Small intestine (tissue), 7 donors: ENCODE measurements at regions not wholly inside any gene's neighbourhood (a gene's known extent, or its start where the extent isn't known, plus 50 kb on each side); places are given as distances from the start of the nearest gene placed in this dataset.
A peak's percentile ranks its signal among the peaks of the same experiment; 100 is the strongest.

Experiments
- DNase-seq, 2 donors: peaks; one replicate each; pipeline versions ENCODE4 v3.0.0 to v3.0.0-alpha.2; 2013
- FAIRE-seq: peaks from 2 replicates; lab custom pipeline; 2012; peaks lifted over from hg19 to GRCh38; lab: Jason Lieb, UNC
- H3K27ac ChIP-seq, 3 donors: one replicate each; pipeline ENCODE4 v1.5.1; 2013; ENCODE audit warnings: low read length in 2 of 3, mild to moderate bottlenecking in 2 of 3, control low read depth in 1 of 3, inconsistent platforms in 1 of 3, low read depth in 1 of 3, moderate library complexity in 1 of 3
- H3K27me3 ChIP-seq, 3 donors: one replicate each; pipeline ENCODE4 v1.6.1; 2013; ENCODE audit warnings: low read length in 3 of 3, inconsistent platforms in 1 of 3; ENCODE audit not compliant: control insufficient read depth in 3 of 3, insufficient read depth in 3 of 3
- H3K36me3 ChIP-seq, 3 donors: one replicate each; pipeline ENCODE4 v1.6.1; 2013; ENCODE audit warnings: low read length in 3 of 3, inconsistent platforms in 1 of 3, low read depth in 1 of 3, mild to moderate bottlenecking in 1 of 3, moderate library complexity in 1 of 3; ENCODE audit not compliant: control insufficient read depth in 3 of 3, insufficient read depth in 2 of 3
- H3K4me1 ChIP-seq, 3 donors: one replicate each; pipeline ENCODE4 v1.6.1; 2013; ENCODE audit warnings: low read length in 2 of 3, inconsistent platforms in 1 of 3, low read depth in 1 of 3, mild to moderate bottlenecking in 1 of 3, moderate library complexity in 1 of 3; ENCODE audit not compliant: control insufficient read depth in 3 of 3, insufficient read depth in 2 of 3
- H3K4me3 ChIP-seq, 3 donors: one replicate each; pipeline ENCODE4 v1.5.1; 2013; ENCODE audit warnings: low read length in 3 of 3, control low read depth in 1 of 3, inconsistent platforms in 1 of 3, low read depth in 1 of 3, mild to moderate bottlenecking in 1 of 3, moderate library complexity in 1 of 3
- H3K9me3 ChIP-seq, 2 donors: one replicate each; pipeline ENCODE4 v1.6.1; 2013; ENCODE audit warnings: low read depth in 1 of 2, low read length in 1 of 2; ENCODE audit not compliant: control insufficient read depth in 2 of 2, insufficient read depth in 1 of 2
- WGBS, 3 donors: extraction: QIAGEN DNeasy Blood & Tissue Kit; methylation state at CpG; one replicate each; pipeline ENCODE4 v1.1.7; 2013; 5-methylcytosine and 5-hydroxymethylcytosine counted together
- donor health status: healthy with polysubstance abuse.
- donor health status: control.
- donor health status: control.
- donor health status: Bipolar disorder and iron deficiency.
- donor health status: healthy.

GRCh38 chr1:5737081-5737480 lies 255.1 kb downstream of the NPHP4 start:
- Histone ChIP-seq H3K4me3 (no peak overlapping the region), H3K36me3 (no peaks in the 10 kb centered on the region), H3K4me1 (no peaks in the 10 kb centered on the region), H3K9me3 (no peaks in the 10 kb centered on the region), H3K27ac (no peak overlapping the region), H3K27me3 (no peaks in the 10 kb centered on the region)
- FAIRE-seq (no peak), DNase-seq (no peak)
- WGBS, 3 donors, result 65 to 80% (median 75%) methylated on average over 4 of the region's 4 CpGs

GRCh38 chr1:5734996-5735395 lies 257.2 kb downstream of the NPHP4 start:
- no peak overlapping the region for H3K27ac ChIP-seq
- FAIRE-seq (no peak), DNase-seq (no peak)
- no peaks in the 10 kb centered on the region for H3K4me1 ChIP-seq
- no peaks in the 10 kb centered on the region for H3K27me3 ChIP-seq
- no peaks in the 10 kb centered on the region for H3K9me3 ChIP-seq
- H3K4me3 ChIP-seq, result no peak overlapping the region
- H3K36me3 ChIP-seq, result no peaks in the 10 kb centered on the region
- 80 to 83% (median 81%) methylated on average over 8 of the region's 8 CpGs for WGBS, 3 donors

- no peaks in the 10 kb centered on the region for H3K9me3 ChIP-seq
- DNase-seq (no peak), FAIRE-seq (no peak)
- no peak overlapping the region for H3K27ac ChIP-seq
- H3K27me3 ChIP-seq, result no peaks in the 10 kb centered on the region
- no peak overlapping the region for H3K4me3 ChIP-seq
- WGBS, 3 donors, result 64 to 75% (median 65%) methylated on average over 8 of the region's 8 CpGs
- no peaks in the 10 kb centered on the region for H3K4me1 ChIP-seq
- H3K36me3 ChIP-seq, result no peaks in the 10 kb centered on the region
Measured at GRCh38 chr1:5734414-5734813, 257.8 kb downstream of the NPHP4 start.

GRCh38 chr1:5733596-5733995 lies 258.6 kb downstream of the NPHP4 start:
- DNase-seq (no peak), FAIRE-seq (no peak)
- H3K27me3 ChIP-seq, result no peaks in the 10 kb centered on the region
- WGBS, 3 donors, result 74 to 85% (median 83%) methylated on average over 12 to 13 of the region's 13 CpGs
- no peaks in the 10 kb centered on the region for H3K4me1 ChIP-seq
- no peak overlapping the region for H3K4me3 ChIP-seq
- H3K36me3 ChIP-seq, result no peaks in the 10 kb centered on the region
- no peak overlapping the region for H3K27ac ChIP-seq
- no peaks in the 10 kb centered on the region for H3K9me3 ChIP-seq

GRCh38 chr1:5731110-5731423 lies 261.2 kb downstream of the NPHP4 start:
- no peak for DNase-seq
- no peak for FAIRE-seq

GRCh38 chr1:5730272-5731109 lies 261.7 kb downstream of the NPHP4 start:
- FAIRE-seq (no peak), DNase-seq (no peak)
- no peak overlapping the region for H3K4me3 ChIP-seq
- H3K27ac ChIP-seq, result no peak overlapping the region
- H3K4me1 ChIP-seq, result no peaks in the 10 kb centered on the region
- peaks cover 0 to under 1% (median 0%) of the 10 kb centered on the region in 3 donors for H3K27me3 ChIP-seq
- H3K9me3 ChIP-seq, result no peaks in the 10 kb centered on the region
- 77 to 85% (median 80%) methylated on average over 16 of the region's 16 CpGs for WGBS, 3 donors
- H3K36me3 ChIP-seq, result no peaks in the 10 kb centered on the region

More at GRCh38 chr1:5731110-5731423, 261.2 kb downstream of the NPHP4 start:
- Histone ChIP-seq H3K9me3 (no peaks in the 10 kb centered on the region), H3K27ac (no peak overlapping the region), H3K36me3 (no peaks in the 10 kb centered on the region), H3K4me1 (no peaks in the 10 kb centered on the region), H3K4me3 (no peak overlapping the region), H3K27me3 (no peaks in the 10 kb centered on the region)
- WGBS, 3 donors, result 78 to 86% (median 83%) methylated on average over 5 of the region's 5 CpGs

GRCh38 chr1:5729636-5730145 lies 262.5 kb downstream of the NPHP4 start:
- 74 to 81% (median 80%) methylated on average over 4 of the region's 4 CpGs for WGBS, 3 donors
- no peak overlapping the region for H3K4me3 ChIP-seq

GRCh38 chr1:5728663-5729355 lies 263.4 kb downstream of the NPHP4 start:
- Histone ChIP-seq H3K4me3 (no peak overlapping the region), H3K36me3 (no peaks in the 10 kb centered on the region), H3K4me1 (no peaks in the 10 kb centered on the region), H3K9me3 (no peaks in the 10 kb centered on the region), H3K27ac (no peak overlapping the region), H3K27me3 (peaks cover 0 to 2% (median 0%) of the 10 kb centered on the region in 3 donors)
- 22 to 53% (median 23%) methylated on average over 5 of the region's 5 CpGs for WGBS, 3 donors
- no peak for FAIRE-seq
- peak in 1 of 2 donors; percentile 16 for DNase-seq

More at GRCh38 chr1:5729636-5730145, 262.5 kb downstream of the NPHP4 start:
- FAIRE-seq (no peak), DNase-seq (no peak)
- Histone ChIP-seq H3K4me1 (no peaks in the 10 kb centered on the region), H3K27ac (no peak overlapping the region), H3K9me3 (no peaks in the 10 kb centered on the region), H3K27me3 (peaks cover 0 to 2% (median 0%) of the 10 kb centered on the region in 3 donors), H3K36me3 (no peaks in the 10 kb centered on the region)
